BE2C (cell line): ENCODE measurements at regions not wholly inside any gene's neighbourhood (a gene's known extent, or its start where the extent isn't known, plus 50 kb on each side); places are given as distances from the start of the nearest gene placed in this dataset.

Experiments used
- DNase-seq: peaks from one replicate; pipeline ENCODE4 v3.0.0-alpha.2; 2020
- H3K27me3 ChIP-seq: fragments of 250-450 bp; sonication (Bioruptor Pico); 2 replicates; pipeline ENCODE4 v1.5.1; 2020; ENCODE audit warnings: mild to moderate bottlenecking
- H3K36me3 ChIP-seq: fragments of 250-450 bp; sonication (Bioruptor Pico); 2 replicates; pipeline ENCODE4 v1.5.1; 2020; ENCODE audit warnings: mild to moderate bottlenecking
- H3K4me1 ChIP-seq: fragments of 250-450 bp; sonication (Bioruptor Pico); 2 replicates; pipeline ENCODE4 v1.5.1; 2020
- H3K4me3 ChIP-seq: 2 replicates; pipeline ENCODE4 v1.5.1; 2011; ENCODE audit warnings: low read depth, low read length
- H3K9me3 ChIP-seq: fragments of 250-450 bp; sonication (Bioruptor Pico); 2 replicates; pipeline ENCODE4 v1.5.1; 2020
- CTCF ChIP-seq: IDR thresholded peaks from 2 replicates; pipeline ENCODE4 v1.5.1; 2012; ENCODE audit warnings: mild to moderate bottlenecking, low read depth, low read length

GRCh38 chr11:106218106-106218505, 140.6 kb downstream of the AASDHPPT start:
- Histone ChIP-seq H3K4me1 (no peaks in the 10 kb centered on the region), H3K27me3 (peaks cover 4% of the 10 kb centered on the region), H3K4me3 (no peak overlapping the region), H3K36me3 (no peaks in the 10 kb centered on the region), H3K9me3 (no peaks in the 10 kb centered on the region)
- TF ChIP-seq CTCF, result no peak
- DNase-seq, result no peak

GRCh38 chr11:106222626-106223025, 145.2 kb downstream of the AASDHPPT start:
- DNase-seq, result no peak
- H3K4me1 ChIP-seq, result no peaks in the 10 kb centered on the region
- H3K36me3 ChIP-seq, result no peaks in the 10 kb centered on the region
- H3K4me3 ChIP-seq, result no peak overlapping the region
- no peak for TF ChIP-seq CTCF
- H3K9me3 ChIP-seq, result no peaks in the 10 kb centered on the region
- peaks cover 4% of the 10 kb centered on the region; the same call in 1 of the 2 replicates for H3K27me3 ChIP-seq

GRCh38 chr11:106224172-106224571, 146.7 kb downstream of the AASDHPPT start:
- H3K27me3 ChIP-seq, result peaks cover 4% of the 10 kb centered on the region; the same call in 1 of the 2 replicates
- no peak overlapping the region for H3K4me3 ChIP-seq
- no peaks in the 10 kb centered on the region for H3K4me1 ChIP-seq
- no peaks in the 10 kb centered on the region for H3K36me3 ChIP-seq
- no peaks in the 10 kb centered on the region for H3K9me3 ChIP-seq
- DNase-seq, result no peak
- no peak for TF ChIP-seq CTCF

- Histone ChIP-seq H3K9me3 (no peaks in the 10 kb centered on the region), H3K4me3 (no peak overlapping the region)
- DNase-seq, result no peak
Measured at GRCh38 chr11:106228996-106229395, 151.5 kb downstream of the AASDHPPT start.

GRCh38 chr11:106231591-106231990, 154.1 kb downstream of the AASDHPPT start:
- H3K9me3 ChIP-seq, result no peaks in the 10 kb centered on the region
- no peaks in the 10 kb centered on the region for H3K4me1 ChIP-seq
- TF ChIP-seq CTCF, result 0 out of 2 replicates have a peak, but pooled peaks have one; percentile 2
- DNase-seq, result no peak
- no peak overlapping the region for H3K4me3 ChIP-seq
- no peaks in the 10 kb centered on the region for H3K36me3 ChIP-seq
- no peaks in the 10 kb centered on the region for H3K27me3 ChIP-seq

More at GRCh38 chr11:106228996-106229395, 151.5 kb downstream of the AASDHPPT start:
- TF ChIP-seq CTCF, result no peak
- Histone ChIP-seq H3K36me3 (no peaks in the 10 kb centered on the region), H3K4me1 (no peaks in the 10 kb centered on the region), H3K27me3 (no peaks in the 10 kb centered on the region; the same call in 1 of the 2 replicates)

GRCh38 chr11:106233191-106233590, 155.7 kb downstream of the AASDHPPT start:
- no peaks in the 10 kb centered on the region for H3K9me3 ChIP-seq
- H3K27me3 ChIP-seq, result no peaks in the 10 kb centered on the region
- no peak for TF ChIP-seq CTCF
- no peak for DNase-seq
- no peak overlapping the region for H3K4me3 ChIP-seq
- H3K4me1 ChIP-seq, result no peaks in the 10 kb centered on the region
- H3K36me3 ChIP-seq, result no peaks in the 10 kb centered on the region
